ENCODE measurements at regions not wholly inside any gene's neighbourhood (a gene's known extent, or its start where the extent isn't known, plus 50 kb on each side); places are given as distances from the start of the nearest gene placed in this dataset.

GRCh38 chr5:56585999-56586691, 229.2 kb upstream of the MAP3K1 start:
- DNase-seq: no peak

GRCh38 chr5:56585461-56585860, 229.9 kb upstream of the MAP3K1 start:
- no peak for DNase-seq

GRCh38 chr5:56581426-56581825, 233.9 kb upstream of the MAP3K1 start:
- DNase-seq: no peak

- no peak for DNase-seq
Observed at GRCh38 chr5:56580864-56581263, 234.5 kb upstream of the MAP3K1 start.

- no peak for DNase-seq
Observed at GRCh38 chr5:56575821-56576220, 239.5 kb upstream of the MAP3K1 start.

- no peak for DNase-seq
Observed at GRCh38 chr5:56574778-56575177, 240.6 kb upstream of the MAP3K1 start.

- no peak for DNase-seq
Observed at GRCh38 chr5:56569566-56569965, 245.8 kb upstream of the MAP3K1 start.

GRCh38 chr5:56569076-56569475, 246.3 kb upstream of the MAP3K1 start:
- no peak for DNase-seq

GRCh38 chr5:56567278-56567677, 248.1 kb upstream of the MAP3K1 start:
- DNase-seq: no peak

GRCh38 chr5:56566374-56567249, 248.7 kb upstream of the MAP3K1 start:
- DNase-seq: no peak

GRCh38 chr5:56565644-56566043, 249.7 kb upstream of the MAP3K1 start:
- no peak for DNase-seq

GRCh38 chr5:56565283-56565615, 250.1 kb upstream of the MAP3K1 start:
- no peak for DNase-seq

GRCh38 chr5:56564541-56565282, 250.6 kb upstream of the MAP3K1 start:
- DNase-seq: no peak

- no peak for DNase-seq
Observed at GRCh38 chr5:56561455-56561854, 253.9 kb upstream of the MAP3K1 start.

- no peak for DNase-seq
Observed at GRCh38 chr5:56558131-56558745, 257.1 kb upstream of the MAP3K1 start.

GRCh38 chr5:56557198-56557597, 258.2 kb upstream of the MAP3K1 start:
- no peak for DNase-seq

- DNase-seq: no peak
Observed at GRCh38 chr5:56552612-56553268, 262.6 kb upstream of the MAP3K1 start.

GRCh38 chr5:56550227-56550626, 265.1 kb upstream of the MAP3K1 start:
- DNase-seq: no peak

- no peak for DNase-seq
Observed at GRCh38 chr5:56549096-56549886, 266.1 kb upstream of the MAP3K1 start.

GRCh38 chr5:56545016-56545415, 270.3 kb upstream of the MAP3K1 start:
- DNase-seq: no peak

GRCh38 chr5:56543441-56544388, 271.6 kb upstream of the MAP3K1 start:
- no peak for DNase-seq

All from GOT3 (cell line).